NCI-H2029 treated with DMSO at 0.1 percent for 48 hours (cell line): ENCODE measurements at regions not wholly inside any gene's neighbourhood (a gene's known extent, or its start where the extent isn't known, plus 50 kb on each side); places are given as distances from the start of the nearest gene placed in this dataset.
"Not testable (repeated sequence)": the region's sequence is repeated elsewhere in the genome, so short reads cannot be mapped to it uniquely, and the experiment has no call there.

Experiments used
- DNase-seq: peaks from one replicate; lab custom pipeline; 2025; lab: John Stamatoyannopoulos, UW

DNA sequence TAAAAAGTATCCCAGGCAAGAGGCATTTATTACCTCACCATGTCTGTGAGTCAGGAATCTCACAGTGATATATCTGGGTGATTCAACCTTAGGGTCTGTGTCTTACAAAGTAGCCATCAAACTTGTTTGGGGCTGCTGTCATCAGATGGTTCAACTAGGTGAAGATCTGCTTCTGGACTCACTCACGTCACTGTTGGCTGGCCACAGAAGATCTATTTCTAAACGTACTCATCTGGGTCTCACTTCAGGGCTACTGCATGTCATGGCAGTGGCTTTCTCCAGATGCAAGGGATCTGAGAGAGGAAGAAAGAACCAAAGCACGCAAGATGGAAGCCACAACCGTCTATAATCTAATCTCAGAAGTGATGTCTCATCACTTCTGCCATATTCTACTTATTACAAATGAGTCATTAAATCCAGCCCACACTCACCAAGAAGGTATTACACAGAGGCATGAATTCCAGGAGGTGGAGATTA lies 267.8 kb upstream of the ANKRD50 start:
- DNase-seq: no peak

DNA sequence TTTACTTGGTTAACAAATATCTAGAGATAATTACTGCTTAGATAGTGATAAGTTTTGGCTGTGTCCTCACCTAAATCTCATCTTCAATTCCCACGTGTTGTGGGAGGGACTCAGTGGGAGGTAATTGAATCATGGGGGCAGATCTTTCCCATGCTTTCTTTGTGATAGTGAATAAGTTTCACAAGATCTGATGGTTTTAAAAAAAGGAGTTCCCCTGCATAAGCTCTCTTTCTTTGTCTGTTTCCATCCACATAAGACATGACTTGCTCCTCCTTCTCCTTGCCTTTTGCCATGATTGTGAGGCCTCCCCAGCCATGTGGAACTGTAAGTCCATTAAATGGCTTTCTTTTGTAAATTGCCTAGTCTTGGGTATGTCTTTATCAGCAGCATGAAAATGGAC lies 266.0 kb upstream of the ANKRD50 start:
- DNase-seq: not testable (repeated sequence)

DNA sequence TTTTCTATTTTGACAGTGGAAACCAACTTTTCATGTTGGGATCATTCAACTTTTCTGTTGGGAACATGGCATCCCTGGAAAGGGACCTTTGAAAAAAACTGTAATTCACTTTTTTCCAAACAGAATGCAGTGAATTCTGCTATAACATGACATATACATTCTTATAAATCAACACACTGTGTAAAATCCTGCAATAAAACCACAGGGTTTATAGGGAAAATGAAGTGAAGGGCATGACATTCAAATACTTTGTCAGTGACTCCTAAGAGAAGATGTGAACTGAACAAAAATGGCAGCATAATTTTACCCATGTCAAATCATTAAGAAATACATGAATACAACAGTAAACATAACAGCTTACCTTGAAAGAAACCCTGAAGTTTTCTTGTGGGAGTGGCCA lies 264.5 kb upstream of the ANKRD50 start:
- DNase-seq: no peak

DNA sequence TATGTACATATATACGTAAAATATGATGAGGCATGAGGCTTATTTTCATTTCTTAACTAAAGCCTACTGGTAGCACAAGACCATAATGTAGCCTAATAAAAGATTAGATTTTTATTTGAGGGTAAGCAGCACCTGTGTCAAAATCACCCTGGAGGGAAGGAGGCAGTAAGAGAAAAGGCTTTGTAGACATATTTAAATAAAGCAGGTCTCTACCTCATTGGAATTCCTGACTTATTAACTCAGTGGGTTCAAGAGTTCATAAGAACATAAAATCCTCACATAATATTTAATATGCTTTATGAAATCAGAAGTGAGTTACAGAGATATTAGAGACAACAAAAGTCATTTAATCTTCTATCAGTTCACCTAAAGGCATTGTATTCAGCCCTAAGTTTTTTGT lies 261.6 kb upstream of the ANKRD50 start:
- DNase-seq: no peak

DNA sequence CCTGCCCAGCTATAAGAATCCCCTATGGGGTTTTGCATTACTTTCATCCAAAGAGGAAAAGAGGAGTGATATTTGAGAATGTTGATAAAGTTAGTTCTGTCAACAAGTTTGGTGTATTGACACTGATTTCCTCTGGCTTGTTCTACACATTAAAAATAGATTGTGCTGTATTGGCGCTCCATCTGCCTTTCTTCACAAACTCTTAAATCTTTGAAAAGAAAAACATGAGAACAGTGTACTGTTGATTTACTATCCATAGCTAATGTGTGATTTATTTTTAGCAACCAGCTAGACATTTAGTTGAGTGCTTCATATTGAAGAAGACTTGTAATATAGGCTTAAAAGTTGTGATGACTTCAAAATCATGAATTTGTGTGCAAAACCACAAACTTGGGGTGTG lies 261.2 kb upstream of the ANKRD50 start:
- DNase-seq: no peak

DNA sequence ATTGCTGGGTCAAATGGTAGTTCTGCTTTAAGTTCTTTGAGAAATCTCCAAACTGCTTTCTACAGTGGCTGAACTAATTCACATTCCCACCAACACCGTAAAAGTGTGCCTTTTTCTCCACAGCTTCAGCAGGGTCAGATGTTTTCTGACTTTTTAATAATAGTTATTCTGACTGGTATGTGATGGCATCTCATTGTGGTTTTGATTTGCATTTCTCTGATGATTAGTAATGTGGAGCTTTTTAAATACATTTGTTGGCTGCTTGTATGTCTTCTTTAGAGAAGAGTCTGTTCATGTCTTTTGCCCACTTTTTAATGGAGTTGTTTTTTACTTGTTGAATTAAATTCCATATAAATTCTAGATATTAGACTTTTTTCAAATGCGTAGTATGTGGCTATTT lies 257.5 kb upstream of the ANKRD50 start:
- no peak for DNase-seq

DNA sequence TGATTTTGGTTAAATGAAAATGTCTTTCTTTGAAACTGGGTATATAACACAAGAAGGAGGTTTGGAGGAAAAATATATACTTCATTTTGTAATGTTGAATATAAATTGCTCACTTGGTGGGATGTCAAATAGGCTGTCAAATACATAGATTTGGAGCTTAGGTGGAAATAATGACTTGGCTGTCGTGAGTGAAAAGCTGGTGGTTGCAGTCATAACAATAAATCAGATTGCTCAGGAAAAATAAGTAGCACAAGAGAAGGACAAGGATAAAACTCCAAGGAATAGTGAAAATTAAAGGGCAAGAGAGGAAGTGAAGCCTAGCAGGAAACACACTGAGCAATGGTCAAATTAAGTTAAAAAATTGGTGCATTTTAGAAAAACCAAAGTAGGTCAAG lies 253.0 kb upstream of the ANKRD50 start:
- DNase-seq: no peak

DNA sequence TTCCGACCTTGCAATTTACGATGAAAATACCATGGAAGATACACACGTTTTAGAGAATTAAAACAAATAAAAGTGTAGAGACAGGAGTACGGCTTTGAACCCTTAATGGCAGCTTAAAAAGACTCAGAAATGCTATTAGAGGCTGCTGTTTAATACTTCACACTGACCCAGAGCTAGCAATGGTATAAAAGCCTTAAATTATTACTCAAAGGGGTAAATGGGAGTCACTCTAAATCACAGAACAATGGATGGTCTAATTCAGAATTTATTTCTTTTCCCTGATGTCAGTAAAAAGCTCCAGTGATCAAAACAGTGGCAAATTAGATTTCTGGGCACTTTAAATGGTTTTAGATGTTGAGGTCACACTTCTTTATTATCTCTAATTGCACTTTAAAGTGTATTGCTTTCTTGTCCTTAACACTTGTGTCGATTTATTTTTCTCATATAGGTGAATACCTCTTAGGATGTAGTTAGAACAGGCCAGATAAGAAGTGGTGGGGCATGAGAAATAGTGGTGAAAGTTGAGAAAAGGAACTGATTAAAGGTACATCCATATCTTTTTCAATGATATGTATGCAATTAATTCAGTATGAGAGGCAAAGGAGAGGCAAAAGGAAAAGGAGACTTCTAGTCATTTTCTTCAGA lies 252.4 kb upstream of the ANKRD50 start:
- DNase-seq: no peak

DNA sequence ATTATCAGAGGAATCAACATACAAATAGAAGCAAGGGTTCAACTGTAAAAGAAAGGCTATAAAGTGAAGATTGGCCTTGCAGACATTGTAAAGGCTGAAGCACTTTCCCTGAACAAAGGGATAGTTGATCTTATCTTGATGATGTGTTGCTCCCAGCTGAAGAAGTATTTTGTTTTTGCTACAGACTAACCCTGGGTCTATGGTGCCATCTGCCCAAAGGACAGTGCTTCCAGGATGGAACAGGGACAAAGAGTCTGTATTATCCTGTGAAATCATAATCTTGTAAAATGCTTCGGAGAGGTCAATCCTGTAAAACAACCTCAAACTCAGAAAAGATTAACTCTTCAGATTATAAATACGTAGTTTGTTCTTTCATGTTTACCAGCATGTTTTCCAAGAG lies 251.7 kb upstream of the ANKRD50 start:
- DNase-seq: no peak

DNA sequence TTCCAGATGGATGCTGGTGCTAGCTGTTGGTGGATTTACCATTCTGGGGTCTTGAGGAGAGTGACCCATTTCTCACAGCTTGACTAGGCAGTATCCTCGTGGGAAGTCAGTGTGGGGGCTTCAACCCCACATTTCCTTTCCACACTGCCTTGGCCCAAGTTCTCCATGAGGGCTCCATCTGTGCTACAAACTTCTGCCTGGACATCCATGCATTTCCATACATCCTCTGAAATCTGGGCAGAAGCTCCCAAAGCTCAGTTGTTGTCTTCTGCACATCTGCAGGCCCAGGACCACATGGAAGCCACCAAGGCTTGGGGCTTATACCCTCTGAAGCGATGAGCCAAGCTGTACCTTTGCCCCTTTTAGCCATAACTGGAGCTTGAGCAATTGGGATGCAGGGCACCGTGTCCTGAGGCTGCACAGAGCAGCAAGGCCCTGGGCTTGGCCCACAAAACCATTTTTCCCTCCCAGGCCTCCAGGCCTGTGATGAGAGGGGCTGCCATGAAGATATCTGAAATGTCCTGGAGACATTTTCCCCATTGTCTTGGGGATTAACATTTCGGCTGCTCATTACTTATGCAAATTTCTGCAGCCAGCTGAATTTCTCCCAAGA lies 248.7 kb upstream of the ANKRD50 start:
- no peak for DNase-seq

DNA sequence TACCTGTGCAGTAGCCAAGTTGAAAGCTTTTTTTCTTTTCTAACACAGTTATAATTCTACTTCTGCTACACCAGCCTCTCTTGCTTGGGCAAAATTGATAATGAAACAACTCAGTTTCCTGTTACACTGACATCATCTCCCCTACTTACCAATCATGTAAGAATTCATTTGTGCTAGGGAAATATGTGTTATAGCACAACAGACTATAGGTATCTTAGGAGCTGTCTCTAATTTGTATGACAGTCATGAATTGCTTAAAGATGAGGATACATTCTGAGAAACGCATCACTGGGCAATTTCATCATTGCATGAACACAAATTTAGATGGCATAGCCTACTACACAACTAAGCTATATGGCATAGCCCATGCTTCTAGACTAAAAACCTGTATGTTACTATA lies 246.3 kb upstream of the ANKRD50 start:
- no peak for DNase-seq

DNA sequence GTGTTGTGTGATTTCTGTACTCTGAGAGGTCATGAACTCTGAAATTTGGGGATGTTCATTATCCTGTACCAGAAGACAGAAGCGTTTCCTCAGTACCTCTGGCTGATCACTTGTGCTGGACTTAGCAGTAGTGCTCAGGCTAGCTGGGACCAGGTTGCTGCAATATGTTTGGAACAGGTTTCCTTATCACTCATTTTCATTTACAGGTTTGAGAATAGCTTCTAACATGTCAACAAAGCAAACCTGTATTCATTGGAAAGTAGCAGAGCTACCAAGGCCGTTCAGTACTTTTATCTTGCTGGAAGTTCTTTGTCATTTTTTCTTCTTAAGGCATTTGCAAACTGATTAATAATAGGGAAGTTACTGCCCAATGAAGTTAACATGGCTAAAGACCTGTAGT lies 242.9 kb upstream of the ANKRD50 start:
- no peak for DNase-seq

DNA sequence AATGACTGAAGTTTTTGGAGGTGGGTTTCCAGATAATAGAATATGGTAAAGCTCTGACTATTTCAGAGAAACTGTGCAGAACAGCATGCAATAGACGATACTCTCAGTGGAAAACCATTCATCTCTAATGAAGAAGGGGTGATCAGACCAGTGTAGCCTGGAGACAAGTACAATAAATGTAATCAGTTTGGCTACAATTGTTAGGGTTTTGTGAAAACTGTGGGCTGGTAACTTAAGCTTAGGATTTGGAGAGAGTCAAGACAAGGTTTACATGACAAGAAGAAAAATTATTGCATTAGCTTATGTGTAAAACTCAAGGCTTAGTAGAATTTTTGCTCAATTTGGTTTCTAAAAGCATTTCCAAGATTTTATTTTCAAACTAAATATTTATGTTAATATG lies 241.5 kb upstream of the ANKRD50 start:
- DNase-seq: no peak

DNA sequence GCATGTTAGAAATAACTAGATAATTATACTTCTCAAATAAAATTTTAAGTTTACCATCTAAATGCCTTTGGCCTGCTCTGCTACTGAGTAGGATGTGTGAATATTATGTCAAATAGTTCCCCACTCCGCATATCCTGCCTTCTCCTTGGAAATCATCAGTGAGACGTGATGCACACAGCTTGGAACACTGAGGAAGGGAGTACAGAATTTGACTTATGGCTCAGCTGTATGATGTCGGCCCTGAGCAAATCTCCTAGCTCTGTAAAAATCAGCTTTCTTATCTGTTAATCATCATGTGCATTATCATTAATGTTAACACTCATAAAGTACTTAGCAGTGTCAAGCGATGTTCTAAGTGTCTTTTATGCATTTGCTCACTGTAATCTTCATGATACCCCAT lies 241.0 kb upstream of the ANKRD50 start:
- no peak for DNase-seq

DNA sequence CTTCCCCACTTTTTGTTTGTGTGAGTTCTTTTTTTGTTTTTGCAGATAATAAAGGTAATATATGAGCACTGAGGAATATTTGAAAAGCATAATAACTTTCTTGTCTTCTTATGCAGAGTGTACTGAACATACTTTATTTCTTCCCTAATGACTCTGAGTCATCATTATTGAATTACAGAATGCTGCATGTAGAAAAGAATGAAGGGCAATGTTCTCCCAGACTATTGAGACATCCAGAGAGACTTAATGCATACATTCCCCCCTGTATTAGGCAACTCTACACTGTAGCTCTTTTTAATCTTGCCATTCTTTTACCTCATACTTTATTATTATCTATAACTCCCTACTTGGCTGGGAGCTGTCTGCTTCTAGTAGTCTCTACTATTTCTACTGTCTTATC lies 240.5 kb upstream of the ANKRD50 start:
- no peak for DNase-seq

DNA sequence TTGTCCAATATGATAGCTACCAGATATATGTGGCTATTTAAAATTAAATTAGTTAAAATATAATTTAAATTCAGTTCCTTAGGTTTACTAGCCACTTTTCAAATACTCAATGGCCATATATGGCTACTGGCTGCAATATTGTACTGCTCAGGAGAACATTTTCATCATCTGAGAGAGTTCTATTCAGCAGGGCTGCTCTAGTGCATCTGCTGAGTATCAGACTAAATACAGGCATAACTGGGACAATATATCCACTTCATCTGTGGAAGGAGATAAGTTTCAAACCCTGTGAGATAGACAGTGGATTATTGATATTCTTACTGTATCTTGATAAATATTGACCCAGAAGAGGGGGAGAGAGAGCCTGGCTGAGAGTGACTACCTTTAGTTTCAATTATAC lies 240.1 kb upstream of the ANKRD50 start:
- no peak for DNase-seq

DNA sequence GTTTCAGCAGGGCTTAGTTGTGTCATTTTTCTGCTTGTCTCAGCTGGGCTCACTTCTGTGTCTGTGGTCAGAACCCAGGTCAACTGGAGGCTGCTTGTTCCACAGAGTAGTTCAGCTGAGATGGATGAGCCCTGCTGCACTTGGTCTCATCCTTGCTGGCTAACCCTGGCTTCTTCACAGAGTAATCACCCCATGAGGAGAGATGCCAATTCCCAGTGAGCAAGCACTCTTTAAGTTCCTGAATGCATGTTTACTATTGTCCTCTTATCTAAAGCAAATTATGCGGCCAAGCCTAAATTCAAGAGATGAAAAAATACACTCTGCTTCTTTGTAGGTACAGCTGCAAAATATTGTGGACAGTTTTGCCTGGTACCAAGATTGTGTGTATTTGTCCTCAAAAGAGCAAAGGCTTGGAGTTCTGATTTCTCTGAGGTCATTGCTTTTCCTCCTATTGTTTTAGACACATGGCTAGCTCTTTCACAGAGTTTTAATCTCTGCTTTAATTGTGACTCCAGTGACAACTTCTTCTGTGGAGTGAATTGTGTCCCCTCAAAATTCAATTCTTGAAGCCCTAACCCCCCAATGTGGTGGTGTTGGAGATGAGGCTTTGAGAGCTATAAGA lies 236.6 kb upstream of the ANKRD50 start:
- DNase-seq: no peak

DNA sequence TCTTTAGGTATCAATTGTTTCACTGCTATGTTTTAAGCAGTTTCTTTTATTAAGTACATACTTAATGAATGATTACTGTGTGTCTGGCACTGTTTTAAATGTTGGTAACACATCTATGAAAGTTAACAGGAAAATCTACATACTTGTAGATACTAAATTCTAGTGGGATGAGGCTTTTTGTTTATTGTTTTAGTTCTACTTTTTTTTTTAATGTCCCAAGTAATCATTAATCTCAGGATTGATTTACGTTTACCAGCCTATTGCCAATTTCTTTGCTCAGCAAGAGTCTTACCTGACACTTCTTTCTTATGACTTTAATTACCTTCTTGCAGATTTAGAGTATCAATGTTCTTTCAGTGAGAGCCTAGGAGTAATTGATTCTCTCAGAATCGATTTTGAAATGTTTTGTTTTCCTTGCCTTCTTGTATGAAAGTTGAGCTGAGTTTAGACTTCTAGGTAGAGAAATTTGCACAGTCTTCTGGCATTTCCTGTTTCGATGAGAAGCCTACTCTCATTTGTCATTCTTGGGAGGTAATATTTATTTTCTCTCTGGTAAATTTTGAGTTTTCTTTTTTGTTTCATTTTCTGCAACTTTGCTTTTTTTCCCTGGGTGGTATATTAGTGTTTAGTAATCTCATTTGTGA lies 235.2 kb upstream of the ANKRD50 start:
- no peak for DNase-seq

DNA sequence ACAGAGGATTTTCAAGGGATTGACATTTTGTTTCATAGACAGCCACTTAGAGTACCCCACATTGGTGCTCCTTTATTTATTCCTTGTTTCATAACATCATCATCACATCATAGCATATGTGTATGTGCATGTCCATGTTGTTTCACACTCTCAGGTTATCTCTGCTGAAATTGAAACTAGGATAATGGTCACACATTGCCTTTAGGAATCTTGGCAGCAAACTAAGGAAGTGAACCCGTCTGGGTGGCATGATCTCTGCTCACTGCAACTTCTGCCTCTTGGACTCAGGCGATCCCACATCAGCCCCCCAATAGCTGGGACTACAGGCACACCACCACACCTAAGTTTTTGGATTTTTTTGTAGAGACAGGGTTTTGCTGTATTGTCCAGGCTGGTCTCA lies 234.2 kb upstream of the ANKRD50 start:
- no peak for DNase-seq

DNA sequence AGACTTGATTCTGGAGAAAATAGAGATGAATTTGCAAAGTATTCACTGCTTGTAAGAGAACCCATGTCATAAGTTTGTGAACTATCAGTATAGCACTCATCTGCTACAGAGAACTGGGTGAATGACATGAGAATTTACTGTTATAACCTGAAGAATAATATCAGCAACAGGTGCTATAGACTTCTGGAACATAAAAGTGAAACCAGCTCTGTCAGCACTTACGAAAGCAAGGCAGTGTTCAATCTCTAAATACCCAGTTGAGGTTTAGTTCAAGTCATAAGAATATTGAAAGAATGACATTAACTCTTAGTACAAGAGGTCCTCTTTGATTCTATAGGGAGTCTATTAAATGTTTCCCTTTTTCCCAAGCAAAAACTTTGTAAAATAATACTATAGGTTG lies 232.9 kb upstream of the ANKRD50 start:
- DNase-seq: no peak

DNA sequence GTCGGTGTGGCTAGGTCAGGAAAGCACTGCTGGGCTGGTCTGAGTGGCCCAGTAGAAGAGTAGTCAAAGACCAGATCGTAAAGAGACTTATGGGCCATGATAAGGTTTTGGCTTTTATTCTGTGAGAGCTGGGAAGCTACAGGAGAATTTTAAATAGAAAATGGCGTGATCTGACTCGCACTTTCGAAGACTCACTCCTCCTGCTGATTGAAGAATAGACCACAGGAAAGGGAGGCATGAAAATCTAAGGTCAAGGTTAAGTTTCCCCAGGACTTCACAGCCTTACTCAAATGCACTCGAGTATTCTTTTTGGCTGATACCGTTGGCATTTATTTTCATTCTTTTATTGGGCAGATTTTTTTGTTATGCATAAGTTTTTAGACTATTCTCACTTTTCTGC lies 231.4 kb upstream of the ANKRD50 start:
- DNase-seq: no peak

DNA sequence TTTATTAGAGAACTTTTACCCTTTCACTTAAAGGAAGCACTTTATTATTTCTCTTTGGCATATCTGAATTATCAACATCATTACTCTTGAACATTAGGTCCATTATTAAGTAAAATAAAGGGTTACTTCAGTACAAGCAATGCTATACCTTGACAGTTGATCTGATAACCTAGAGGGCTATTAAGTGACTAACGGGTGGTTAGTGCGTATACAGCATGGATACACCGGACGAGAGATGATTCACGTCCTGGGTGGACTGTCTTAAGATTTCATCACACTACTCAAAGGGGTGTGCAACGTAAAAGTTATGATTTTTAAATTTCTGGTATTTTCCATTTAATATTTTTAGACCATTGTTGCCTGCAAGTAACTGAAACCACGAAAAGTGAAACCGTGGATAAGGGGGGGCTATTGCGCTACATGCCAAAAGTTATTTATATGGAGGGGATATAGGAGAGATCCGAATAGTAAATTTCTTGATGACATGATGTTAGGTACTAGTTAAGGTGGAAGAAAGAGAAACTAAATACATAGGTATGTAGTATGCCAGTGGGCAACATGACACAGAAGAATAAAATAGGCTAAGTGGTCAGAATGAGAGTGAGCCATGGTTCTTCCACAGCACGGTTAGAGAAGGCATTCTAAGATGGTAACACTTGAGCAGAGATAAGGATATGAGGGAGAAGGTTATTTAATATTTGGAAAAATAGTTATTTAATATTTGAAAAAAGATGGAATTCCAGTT lies 230.8 kb upstream of the ANKRD50 start:
- DNase-seq: no peak

DNA sequence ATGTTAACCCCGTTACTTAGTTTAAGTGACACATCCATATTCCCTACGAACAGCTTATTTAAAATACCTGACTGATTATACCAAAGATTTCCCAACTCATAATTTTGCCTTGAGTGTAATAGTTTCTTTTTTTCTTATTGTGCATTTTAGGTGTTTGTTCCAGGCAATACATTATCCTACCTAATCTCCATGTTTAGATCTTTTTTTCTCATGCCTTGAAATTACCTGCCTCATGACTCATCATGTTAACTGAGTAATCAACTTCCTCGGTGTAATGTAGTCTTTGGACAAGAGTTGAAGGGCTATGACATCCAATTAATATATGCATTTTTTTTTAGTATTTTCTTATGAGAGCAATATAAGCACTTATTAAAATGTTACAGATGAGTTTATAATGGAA lies 228.7 kb upstream of the ANKRD50 start:
- no peak for DNase-seq
